ENCODE measurements at regions not wholly inside any gene's neighbourhood (a gene's known extent, or its start where the extent isn't known, plus 50 kb on each side); places are given as distances from the start of the nearest gene placed in this dataset.
A peak's percentile ranks its signal among the peaks of the same experiment; 100 is the strongest.

DNA sequence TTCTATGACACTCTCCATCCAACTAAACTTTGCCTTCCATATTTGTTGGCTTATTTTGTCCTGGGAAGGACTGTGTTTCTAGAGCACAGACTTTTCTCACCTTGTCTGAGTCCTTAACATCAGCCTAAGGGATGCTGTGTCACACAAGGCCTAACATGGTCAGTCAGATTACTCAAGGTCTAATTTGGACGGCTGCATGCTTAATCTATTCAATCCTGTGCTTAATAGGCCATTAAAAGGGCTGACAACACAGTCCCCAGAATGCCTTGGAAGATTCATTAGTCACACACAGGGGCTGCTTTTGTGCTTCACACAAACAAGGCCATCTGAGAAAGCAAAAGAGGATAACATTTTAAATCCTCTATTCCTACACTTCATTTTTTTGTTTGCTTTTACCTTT lies 84.0 kb downstream of the DYNAP start:
- ATAC-seq (ENCODE audit: low read depth), result no peak
- no peak for DNase-seq
- CTCF ChIA-PET, result no interaction called here
- no peak for TF ChIP-seq EZH2 (IDR thresholded peaks at IDR 0.05; ENCODE audit: borderline replicate concordance, insufficient read depth, low read depth, low read length, poor library complexity, severe bottlenecking)
- TF ChIP-seq CTCF (IDR thresholded peaks at IDR 0.05), result no peak
- no peak overlapping the region for H3K4me2 ChIP-seq (replicated peaks; ENCODE audit: low read depth, low read length, poor library complexity, severe bottlenecking)
- H3K27me3 ChIP-seq (replicated peaks in 1 of 4; ENCODE audit: control extremely low read depth in 1 of 4, control insufficient read depth in 3 of 4, insufficient read depth in 4 of 4, low read length in 3 of 4), result no peaks in the 10 kb centered on the region
- no peaks in the 10 kb centered on the region for H3K4me1 ChIP-seq (ENCODE audit: control insufficient read depth in 2 of 2, insufficient read depth in 2 of 2, low read length in 2 of 2)
- H3K9ac ChIP-seq (ENCODE audit: low read length), result no peak overlapping the region
- Mint-ChIP-seq H3K27me3 (peaks cover 6% of the 10 kb centered on the region), H3K4me3 (no peak overlapping the region), H3K9me3 (ENCODE audit: insufficient read depth) (no peaks in the 10 kb centered on the region), H3K4me1 (peaks cover 1% of the 10 kb centered on the region), H3K27ac (no peak overlapping the region)
- WGBS (ENCODE audit: insufficient coverage), result 92% methylated on average over 1 of the region's 1 CpG
- no peaks in the 10 kb centered on the region for H3K79me2 ChIP-seq (ENCODE audit: control insufficient read depth, insufficient read depth, low read length)
- H3K9me3 ChIP-seq (ENCODE audit: control extremely low read depth in 1 of 3, control insufficient read depth in 2 of 3, insufficient read depth in 1 of 3, low read length in 2 of 3), result no peaks in the 10 kb centered on the region
- POLR2A ChIA-PET, result no interaction called here
- H3K27ac ChIP-seq (ENCODE audit: low read length in 2 of 2), result no peak overlapping the region
- intact Hi-C loops (cut with micrococcal nuclease), result no loop called here
- no peaks in the 10 kb centered on the region for H3K36me3 ChIP-seq (replicated peaks in 1 of 2; ENCODE audit: control extremely low read depth in 1 of 2, control insufficient read depth in 1 of 2, extremely low read depth in 1 of 2, insufficient read depth in 2 of 2, low read length in 1 of 2)
- no peak overlapping the region for H3K4me3 ChIP-seq (ENCODE audit: control extremely low read depth in 1 of 5, extremely low read depth in 1 of 5, insufficient read depth in 1 of 5, low read depth in 2 of 5, low read length in 4 of 5)
- H2AFZ ChIP-seq (ENCODE audit: insufficient read depth, low read depth, low read length, poor library complexity, severe bottlenecking), result no peak overlapping the region
- H4K20me1 ChIP-seq (ENCODE audit: control insufficient read depth, insufficient read depth, low read length, poor library complexity, severe bottlenecking), result no peaks in the 10 kb centered on the region

GRCh38 chr18:54679318-54680149 lies 88.5 kb downstream of the DYNAP start:
- H3K36me3 ChIP-seq (replicated peaks in 1 of 2; ENCODE audit: control extremely low read depth in 1 of 2, control insufficient read depth in 1 of 2, extremely low read depth in 1 of 2, insufficient read depth in 2 of 2, low read length in 1 of 2), result no peaks in the 10 kb centered on the region
- peak; percentile 10 for TF ChIP-seq CTCF (IDR thresholded peaks at IDR 0.05)
- no peak for TF ChIP-seq EZH2 (IDR thresholded peaks at IDR 0.05; ENCODE audit: borderline replicate concordance, insufficient read depth, low read depth, low read length, poor library complexity, severe bottlenecking)
- H3K4me3 ChIP-seq (ENCODE audit: control extremely low read depth in 1 of 5, extremely low read depth in 1 of 5, insufficient read depth in 1 of 5, low read depth in 2 of 5, low read length in 4 of 5), result no peak overlapping the region
- intact Hi-C loops (cut with micrococcal nuclease), result no loop called here
- H3K79me2 ChIP-seq (ENCODE audit: control insufficient read depth, insufficient read depth, low read length), result no peaks in the 10 kb centered on the region
- H2AFZ ChIP-seq (ENCODE audit: insufficient read depth, low read depth, low read length, poor library complexity, severe bottlenecking), result no peak overlapping the region
- POLR2A ChIA-PET, result no interaction called here
- peaks cover 1% of the 10 kb centered on the region for H3K4me1 Mint-ChIP-seq
- H3K27ac ChIP-seq (ENCODE audit: low read length in 2 of 2), result no peak overlapping the region
- H3K4me2 ChIP-seq (replicated peaks; ENCODE audit: low read depth, low read length, poor library complexity, severe bottlenecking), result no peak overlapping the region
- ATAC-seq (ENCODE audit: low read depth) (no peak), DNase-seq (peak; percentile 19)
- no peak overlapping the region for H3K4me3 Mint-ChIP-seq
- no peak overlapping the region for H3K9ac ChIP-seq (ENCODE audit: low read length)
- H3K27me3 ChIP-seq (replicated peaks in 1 of 4; ENCODE audit: control extremely low read depth in 1 of 4, control insufficient read depth in 3 of 4, insufficient read depth in 4 of 4, low read length in 3 of 4), result no peaks in the 10 kb centered on the region
- no peaks in the 10 kb centered on the region for H3K9me3 ChIP-seq (ENCODE audit: control extremely low read depth in 1 of 3, control insufficient read depth in 2 of 3, insufficient read depth in 1 of 3, low read length in 2 of 3)
- no CpG with 5 or more reads among the region's 4 CpGs for WGBS (ENCODE audit: insufficient coverage)
- no peak overlapping the region for H3K27ac Mint-ChIP-seq
- no peaks in the 10 kb centered on the region for H4K20me1 ChIP-seq (ENCODE audit: control insufficient read depth, insufficient read depth, low read length, poor library complexity, severe bottlenecking)
- CTCF ChIA-PET, result interaction anchor here (1.0 kb wide), 1 partner anchor 1896 kb away, joined by 3 read pairs; no protein-coding TSS in a partner anchor
- no peaks in the 10 kb centered on the region for H3K4me1 ChIP-seq (ENCODE audit: control insufficient read depth in 2 of 2, insufficient read depth in 2 of 2, low read length in 2 of 2)
- peaks cover 10% of the 10 kb centered on the region for H3K27me3 Mint-ChIP-seq
- H3K9me3 Mint-ChIP-seq (ENCODE audit: insufficient read depth), result no peaks in the 10 kb centered on the region
